ENCODE measurements at regions not wholly inside any gene's neighbourhood (a gene's known extent, or its start where the extent isn't known, plus 50 kb on each side); places are given as distances from the start of the nearest gene placed in this dataset.

DNA sequence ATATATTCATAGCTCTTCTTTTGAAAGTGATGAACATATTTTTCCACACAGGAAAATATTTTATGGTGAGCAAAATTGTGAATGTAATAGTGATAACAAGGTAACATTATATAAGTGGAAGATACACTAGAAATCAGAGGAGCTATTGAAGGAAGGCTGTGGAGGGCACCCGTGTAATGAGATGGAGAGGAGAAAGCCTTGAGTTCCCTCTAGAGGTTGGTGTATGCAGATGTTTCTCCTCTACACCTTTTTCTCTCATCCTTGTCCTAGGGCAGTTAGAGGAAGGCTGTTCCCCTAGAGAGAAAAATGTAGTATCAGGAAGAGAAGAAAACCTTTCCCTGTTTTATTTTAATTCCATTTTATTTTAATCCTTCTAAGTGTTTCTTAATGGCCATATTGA lies 54.6 kb upstream of the NRG3 start:
- intact Hi-C loops (cut with DNase I; ENCODE audit: low total_unique reads), result no loop called here
- H3K4me3 ChIP-seq, result no peak overlapping the region
- DNase-seq, result no peak
- no peaks in the 10 kb centered on the region for H3K9me3 ChIP-seq
- no peaks in the 10 kb centered on the region for H3K36me3 ChIP-seq
- H3K27ac ChIP-seq, result no peak overlapping the region
- H3K27me3 ChIP-seq, result no peaks in the 10 kb centered on the region
- H3K4me1 ChIP-seq, result no peaks in the 10 kb centered on the region
- TF ChIP-seq POLR2A (IDR thresholded peaks at IDR 0.05), result no peak
- TF ChIP-seq, protein P1, sequence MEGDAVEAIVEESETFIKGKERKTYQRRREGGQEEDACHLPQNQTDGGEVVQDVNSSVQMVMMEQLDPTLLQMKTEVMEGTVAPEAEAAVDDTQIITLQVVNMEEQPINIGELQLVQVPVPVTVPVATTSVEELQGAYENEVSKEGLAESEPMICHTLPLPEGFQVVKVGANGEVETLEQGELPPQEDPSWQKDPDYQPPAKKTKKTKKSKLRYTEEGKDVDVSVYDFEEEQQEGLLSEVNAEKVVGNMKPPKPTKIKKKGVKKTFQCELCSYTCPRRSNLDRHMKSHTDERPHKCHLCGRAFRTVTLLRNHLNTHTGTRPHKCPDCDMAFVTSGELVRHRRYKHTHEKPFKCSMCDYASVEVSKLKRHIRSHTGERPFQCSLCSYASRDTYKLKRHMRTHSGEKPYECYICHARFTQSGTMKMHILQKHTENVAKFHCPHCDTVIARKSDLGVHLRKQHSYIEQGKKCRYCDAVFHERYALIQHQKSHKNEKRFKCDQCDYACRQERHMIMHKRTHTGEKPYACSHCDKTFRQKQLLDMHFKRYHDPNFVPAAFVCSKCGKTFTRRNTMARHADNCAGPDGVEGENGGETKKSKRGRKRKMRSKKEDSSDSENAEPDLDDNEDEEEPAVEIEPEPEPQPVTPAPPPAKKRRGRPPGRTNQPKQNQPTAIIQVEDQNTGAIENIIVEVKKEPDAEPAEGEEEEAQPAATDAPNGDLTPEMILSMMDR (IDR thresholded peaks at IDR 0.05), result no peak

All from uterus (tissue), 3 donors.